HG02884 (cell line): ENCODE measurements at regions not wholly inside any gene's neighbourhood (a gene's known extent, or its start where the extent isn't known, plus 50 kb on each side); places are given as distances from the start of the nearest gene placed in this dataset.
"Not testable (repeated sequence)": the region's sequence is repeated elsewhere in the genome, so short reads cannot be mapped to it uniquely, and the experiment has no call there.

Experiments used
- ATAC-seq: cut with Tn5 transposase; IDR thresholded peaks from one replicate; pipeline ENCODE4 v1.9.1; 2021; ENCODE audit warnings: mild to moderate bottlenecking, moderate library complexity; ENCODE audit not compliant: unreplicated experiment

GRCh38 chr21:15453261-15453660, 276.5 kb upstream of the USP25 start:
- no peak for ATAC-seq

GRCh38 chr21:15453785-15454184, 276.0 kb upstream of the USP25 start:
- ATAC-seq, result not testable (repeated sequence)

- not testable (repeated sequence) for ATAC-seq
Measured at GRCh38 chr21:15454931-15455330, 274.9 kb upstream of the USP25 start.

- ATAC-seq, result no peak
Measured at GRCh38 chr21:15455819-15456462, 273.8 kb upstream of the USP25 start.

GRCh38 chr21:15457965-15458364, 271.8 kb upstream of the USP25 start:
- no peak for ATAC-seq

- no peak for ATAC-seq
Measured at GRCh38 chr21:15462092-15462491, 267.7 kb upstream of the USP25 start.

- ATAC-seq, result no peak
Measured at GRCh38 chr21:15466329-15466728, 263.5 kb upstream of the USP25 start.

- ATAC-seq, result no peak
Measured at GRCh38 chr21:15468368-15468767, 261.4 kb upstream of the USP25 start.

GRCh38 chr21:15472108-15473040, 257.4 kb upstream of the USP25 start:
- ATAC-seq, result no peak

- ATAC-seq, result not testable (repeated sequence)
Measured at GRCh38 chr21:15477773-15478172, 252.0 kb upstream of the USP25 start.

- no peak for ATAC-seq
Measured at GRCh38 chr21:15480160-15480559, 249.6 kb upstream of the USP25 start.

GRCh38 chr21:15483138-15483780, 246.5 kb upstream of the USP25 start:
- peak; percentile 93 for ATAC-seq

- ATAC-seq, result no peak
Measured at GRCh38 chr21:15486460-15487195, 243.2 kb upstream of the USP25 start.

GRCh38 chr21:15487196-15487550, 242.6 kb upstream of the USP25 start:
- ATAC-seq, result no peak

- no peak for ATAC-seq
Measured at GRCh38 chr21:15491100-15491499, 238.7 kb upstream of the USP25 start.

GRCh38 chr21:15493646-15494045, 236.1 kb upstream of the USP25 start:
- no peak for ATAC-seq

- no peak for ATAC-seq
Measured at GRCh38 chr21:15494481-15494880, 235.3 kb upstream of the USP25 start.

- ATAC-seq, result no peak
Measured at GRCh38 chr21:15495965-15496364, 233.8 kb upstream of the USP25 start.

- ATAC-seq, result no peak
Measured at GRCh38 chr21:15496911-15497310, 232.9 kb upstream of the USP25 start.

GRCh38 chr21:15498455-15498854, 231.3 kb upstream of the USP25 start:
- no peak for ATAC-seq

GRCh38 chr21:15506086-15506485, 223.7 kb upstream of the USP25 start:
- no peak for ATAC-seq
